Muscle layer of duodenum (tissue), 2 donors: ENCODE measurements at regions not wholly inside any gene's neighbourhood (a gene's known extent, or its start where the extent isn't known, plus 50 kb on each side); places are given as distances from the start of the nearest gene placed in this dataset.

Experiments used
- H3K27ac ChIP-seq: one replicate; pipeline ENCODE4 v1.7.0; 2013; ENCODE audit warnings: mild to moderate bottlenecking, low read length
- H3K27me3 ChIP-seq: one replicate; pipeline ENCODE4 v1.7.0; 2013; ENCODE audit warnings: low read depth, mild to moderate bottlenecking, control low read depth, low read length
- H3K36me3 ChIP-seq, 2 donors: one replicate each; pipeline ENCODE4 v1.7.0; 2013; ENCODE audit warnings: low read length in 2 of 2, control low read depth in 1 of 2, mild to moderate bottlenecking in 1 of 2; ENCODE audit not compliant: insufficient read depth in 2 of 2, control insufficient read depth in 1 of 2
- H3K4me1 ChIP-seq, 2 donors: one replicate each; pipeline ENCODE4 v1.7.0; 2013; ENCODE audit warnings: low read length in 2 of 2, mild to moderate bottlenecking in 2 of 2, control low read depth in 1 of 2, moderate library complexity in 1 of 2; ENCODE audit not compliant: insufficient read depth in 2 of 2, control insufficient read depth in 1 of 2
- H3K4me3 ChIP-seq, 2 donors: one replicate each; pipeline ENCODE4 v1.7.0; 2013; ENCODE audit warnings: low read length in 2 of 2, low read depth in 1 of 2, mild to moderate bottlenecking in 1 of 2
- H3K9me3 ChIP-seq, 2 donors: one replicate each; pipeline ENCODE4 v1.7.0; 2013; ENCODE audit warnings: low read length in 2 of 2, control low read depth in 1 of 2, mild to moderate bottlenecking in 1 of 2; ENCODE audit not compliant: control insufficient read depth in 1 of 2
- donor health status: healthy.

GRCh38 chr7:84612981-84613681 is 418.5 kb upstream of the SEMA3A start:
- no peaks in the 10 kb centered on the region for H3K4me1 ChIP-seq
- no peaks in the 10 kb centered on the region for H3K9me3 ChIP-seq
- H3K27ac ChIP-seq: no peak overlapping the region
- H3K27me3 ChIP-seq: no peaks in the 10 kb centered on the region
- no peaks in the 10 kb centered on the region for H3K36me3 ChIP-seq
- H3K4me3 ChIP-seq: no peak overlapping the region

- no peak overlapping the region for H3K4me3 ChIP-seq
- peaks cover 0 to 2% of the 10 kb centered on the region in 2 donors for H3K4me1 ChIP-seq
- H3K27me3 ChIP-seq: no peaks in the 10 kb centered on the region
- no peaks in the 10 kb centered on the region for H3K36me3 ChIP-seq
- H3K9me3 ChIP-seq: no peaks in the 10 kb centered on the region
- H3K27ac ChIP-seq: no peak overlapping the region
These were observed 416.8 kb upstream of the SEMA3A start for GRCh38 chr7:84611391-84611790.

- Histone ChIP-seq H3K27ac (no peak overlapping the region), H3K27me3 (no peaks in the 10 kb centered on the region), H3K4me3 (no peak overlapping the region), H3K4me1 (peaks cover 0 to 2% of the 10 kb centered on the region in 2 donors), H3K36me3 (no peaks in the 10 kb centered on the region), H3K9me3 (no peaks in the 10 kb centered on the region)
These were observed 415.8 kb upstream of the SEMA3A start for GRCh38 chr7:84610390-84610789.

- H3K9me3 ChIP-seq: peaks cover 0 to 5% of the 10 kb centered on the region in 2 donors
- no peaks in the 10 kb centered on the region for H3K27me3 ChIP-seq
These were observed 410.7 kb upstream of the SEMA3A start for GRCh38 chr7:84605301-84605700.

GRCh38 chr7:84603545-84603944 is 409.0 kb upstream of the SEMA3A start:
- peaks cover 0 to 2% of the 10 kb centered on the region in 2 donors for H3K4me1 ChIP-seq
- H3K27ac ChIP-seq: no peak overlapping the region
- H3K9me3 ChIP-seq: peaks cover 0 to 5% of the 10 kb centered on the region in 2 donors
- H3K4me3 ChIP-seq: no peak overlapping the region
- H3K27me3 ChIP-seq: no peaks in the 10 kb centered on the region
- H3K36me3 ChIP-seq: no peaks in the 10 kb centered on the region

More at GRCh38 chr7:84605301-84605700, 410.7 kb upstream of the SEMA3A start:
- no peak overlapping the region for H3K27ac ChIP-seq
- H3K4me3 ChIP-seq: no peak overlapping the region
- peaks cover 0 to 2% of the 10 kb centered on the region in 2 donors for H3K4me1 ChIP-seq
- H3K36me3 ChIP-seq: no peaks in the 10 kb centered on the region

- Histone ChIP-seq H3K9me3 (no peaks in the 10 kb centered on the region), H3K4me3 (no peak overlapping the region), H3K27ac (no peak overlapping the region), H3K27me3 (no peaks in the 10 kb centered on the region), H3K36me3 (no peaks in the 10 kb centered on the region), H3K4me1 (no peaks in the 10 kb centered on the region)
These were observed 400.4 kb upstream of the SEMA3A start for GRCh38 chr7:84595026-84595425.

- H3K4me3 ChIP-seq: no peak overlapping the region
- no peaks in the 10 kb centered on the region for H3K9me3 ChIP-seq
- H3K36me3 ChIP-seq: no peaks in the 10 kb centered on the region
- H3K27ac ChIP-seq: no peak overlapping the region
- no peaks in the 10 kb centered on the region for H3K4me1 ChIP-seq
- no peaks in the 10 kb centered on the region for H3K27me3 ChIP-seq
These were observed 397.3 kb upstream of the SEMA3A start for GRCh38 chr7:84591897-84592296.

- Histone ChIP-seq H3K4me1 (no peaks in the 10 kb centered on the region), H3K27me3 (no peaks in the 10 kb centered on the region), H3K4me3 (no peak overlapping the region), H3K36me3 (no peaks in the 10 kb centered on the region), H3K9me3 (no peaks in the 10 kb centered on the region), H3K27ac (no peak overlapping the region)
These were observed 394.4 kb upstream of the SEMA3A start for GRCh38 chr7:84589012-84589411.

- H3K4me1 ChIP-seq: no peaks in the 10 kb centered on the region
- H3K27me3 ChIP-seq: no peaks in the 10 kb centered on the region
- no peak overlapping the region for H3K4me3 ChIP-seq
- no peaks in the 10 kb centered on the region for H3K36me3 ChIP-seq
- H3K9me3 ChIP-seq: no peaks in the 10 kb centered on the region
- no peak overlapping the region for H3K27ac ChIP-seq
These were observed 388.7 kb upstream of the SEMA3A start for GRCh38 chr7:84583331-84583730.

GRCh38 chr7:84582747-84583146 is 388.2 kb upstream of the SEMA3A start:
- H3K27me3 ChIP-seq: no peaks in the 10 kb centered on the region
- no peak overlapping the region for H3K27ac ChIP-seq
- no peaks in the 10 kb centered on the region for H3K9me3 ChIP-seq
- no peaks in the 10 kb centered on the region for H3K36me3 ChIP-seq
- no peaks in the 10 kb centered on the region for H3K4me1 ChIP-seq
- no peak overlapping the region for H3K4me3 ChIP-seq

GRCh38 chr7:84578825-84579224 is 384.2 kb upstream of the SEMA3A start:
- Histone ChIP-seq H3K4me3 (no peak overlapping the region), H3K27me3 (no peaks in the 10 kb centered on the region), H3K36me3 (no peaks in the 10 kb centered on the region), H3K9me3 (no peaks in the 10 kb centered on the region), H3K4me1 (no peaks in the 10 kb centered on the region), H3K27ac (no peak overlapping the region)

GRCh38 chr7:84568781-84569180 is 374.2 kb upstream of the SEMA3A start:
- no peaks in the 10 kb centered on the region for H3K4me1 ChIP-seq
- no peaks in the 10 kb centered on the region for H3K9me3 ChIP-seq
- H3K27me3 ChIP-seq: no peaks in the 10 kb centered on the region
- H3K36me3 ChIP-seq: no peaks in the 10 kb centered on the region
- H3K4me3 ChIP-seq: no peak overlapping the region
- H3K27ac ChIP-seq: no peak overlapping the region
